B cell (primary cell): ENCODE measurements at regions not wholly inside any gene's neighbourhood (a gene's known extent, or its start where the extent isn't known, plus 50 kb on each side); places are given as distances from the start of the nearest gene placed in this dataset.

ENCODE experiments used
- ATAC-seq: fragments of 200-7000 bp; cut with Tn5 transposase; one replicate; pipeline ENCODE4 v1.10.0; 2021; ENCODE audit warnings: low read depth, mild to moderate bottlenecking, moderate number of reproducible peaks, moderate library complexity
- CTCF ChIA-PET: fragments of 350-600 bp; sonication (Branson Sonifier 250); formaldehyde crosslinking; loops from one replicate; lab custom pipeline; 2021; ENCODE audit warnings: antibody characterized with exemption, inconsistent platforms; lab: Charles Lee
- POLR2A ChIA-PET: fragments of 350-600 bp; sonication (Branson Sonifier 250); formaldehyde crosslinking; loops from one replicate; lab custom pipeline; 2021; ENCODE audit warnings: antibody characterized with exemption; lab: Charles Lee
- DNase-seq: peaks from one replicate; pipeline ENCODE4 v3.0.0; 2013
- H2AFZ ChIP-seq: 2 replicates; pipeline ENCODE4 v1.6.1; 2012; ENCODE audit warnings: mild to moderate bottlenecking, low read depth, low read length; ENCODE audit not compliant: insufficient read depth, poor library complexity, severe bottlenecking
- H3K27ac ChIP-seq, 2 donors: 1 replicate in 1 of 2; 2 replicates in 1 of 2; pipeline ENCODE4 v1.5.1; 2012 to 2013; ENCODE audit warnings: low read length in 2 of 2, mild to moderate bottlenecking in 2 of 2, moderate library complexity in 1 of 2
- H3K27me3 ChIP-seq, 4 experiments: fragments of 200-600 bp in 1 of 4; sonication (generic) in 1 of 4; replicated peaks in 1 of 4; 1 replicate in 2 of 4; 2 replicates in 2 of 4; pipeline versions ENCODE4 v1.6.1 to v1.7.0; 2013 to 2016; ENCODE audit warnings: low read length in 3 of 4, mild to moderate bottlenecking in 2 of 4, mixed read lengths in 1 of 4, moderate library complexity in 1 of 4; ENCODE audit not compliant: insufficient read depth in 4 of 4, control insufficient read depth in 3 of 4; ENCODE audit errors: control extremely low read depth in 1 of 4
- H3K36me3 ChIP-seq, 2 experiments: replicated peaks in 1 of 2; 1 replicate in 1 of 2; 2 replicates in 1 of 2; pipeline versions ENCODE4 v1.6.1 to v1.7.1; 2013; ENCODE audit warnings: low read length in 1 of 2; ENCODE audit not compliant: insufficient read depth in 2 of 2, control insufficient read depth in 1 of 2; ENCODE audit errors: control extremely low read depth in 1 of 2, extremely low read depth in 1 of 2
- H3K4me1 ChIP-seq, 2 donors: fragments of 200-600 bp in 1 of 2; sonication (generic) in 1 of 2; 1 replicate in 1 of 2; 2 replicates in 1 of 2; pipeline versions ENCODE4 v1.5.1 to v1.6.1; 2013 to 2017; ENCODE audit warnings: low read length in 2 of 2; ENCODE audit not compliant: control insufficient read depth in 2 of 2, insufficient read depth in 2 of 2
- H3K4me2 ChIP-seq: replicated peaks from 2 replicates; pipeline ENCODE3; 2012; ENCODE audit warnings: mild to moderate bottlenecking, low read depth, low read length; ENCODE audit not compliant: poor library complexity, severe bottlenecking
- H3K4me3 ChIP-seq, 5 experiments: fragments of 200-600 bp in 1 of 5; sonication (generic) in 1 of 5; 1 replicate in 3 of 5; 2 replicates in 2 of 5; pipeline versions ENCODE4 v1.5.1 to v1.7.0; 2011 to 2016; ENCODE audit warnings: low read length in 4 of 5, mild to moderate bottlenecking in 4 of 5, low read depth in 2 of 5, control low read depth in 1 of 5, moderate library complexity in 1 of 5; ENCODE audit not compliant: insufficient read depth in 1 of 5; ENCODE audit errors: control extremely low read depth in 1 of 5, extremely low read depth in 1 of 5
- H3K79me2 ChIP-seq: fragments of 200-600 bp; sonication (generic); one replicate; pipeline ENCODE4 v1.6.0; 2016; ENCODE audit warnings: low read length; ENCODE audit not compliant: control insufficient read depth, insufficient read depth
- H3K9ac ChIP-seq: fragments of 200-600 bp; sonication (generic); 2 replicates; pipeline ENCODE4 v1.6.1; 2017; ENCODE audit warnings: mild to moderate bottlenecking, low read length, moderate library complexity
- H3K9me3 ChIP-seq, 3 donors: one replicate each; pipeline versions ENCODE4 v1.6.1 to v1.7.1; 2013; ENCODE audit warnings: low read length in 2 of 3; ENCODE audit not compliant: control insufficient read depth in 2 of 3, insufficient read depth in 1 of 3; ENCODE audit errors: control extremely low read depth in 1 of 3
- H4K20me1 ChIP-seq: 2 replicates; pipeline ENCODE4 v1.6.0; 2012; ENCODE audit warnings: mild to moderate bottlenecking, low read length; ENCODE audit not compliant: insufficient read depth, control insufficient read depth, poor library complexity, severe bottlenecking
- H3K27ac Mint-ChIP-seq: one replicate; pipeline ENCODE4 v1.8.0; 2021; ENCODE audit warnings: mixed read lengths
- H3K27me3 Mint-ChIP-seq: one replicate; pipeline ENCODE4 v1.8.0; 2021; ENCODE audit warnings: mixed read lengths
- H3K4me1 Mint-ChIP-seq: one replicate; pipeline ENCODE4 v1.8.0; 2021; ENCODE audit warnings: mixed read lengths
- H3K4me3 Mint-ChIP-seq: one replicate; pipeline ENCODE4 v1.8.0; 2021; ENCODE audit warnings: mixed read lengths
- H3K9me3 Mint-ChIP-seq: one replicate; pipeline ENCODE4 v1.8.0; 2022; ENCODE audit warnings: mixed read lengths; ENCODE audit not compliant: insufficient read depth
- CTCF ChIP-seq: fragments of 200-600 bp; IDR thresholded peaks from one replicate; pipeline ENCODE4 v1.8.0; 2022; ENCODE audit warnings: antibody characterized with exemption, mild to moderate bottlenecking
- EZH2 ChIP-seq: IDR thresholded peaks from 2 replicates; pipeline ENCODE4 v1.6.1; 2012; ENCODE audit warnings: borderline replicate concordance, low read depth, mild to moderate bottlenecking, moderate library complexity, low read length; ENCODE audit not compliant: insufficient read depth, poor library complexity, severe bottlenecking
- WGBS: methylation state at CpG from one replicate; pipeline ENCODE4 v1.1.5; 2013; ENCODE audit warnings: missing lambda C conversion rate; ENCODE audit not compliant: insufficient coverage; 5-methylcytosine and 5-hydroxymethylcytosine counted together
- intact Hi-C: fragments of 100-400 bp; cut with micrococcal nuclease; formaldehyde crosslinking; loops from one replicate; pipeline ENCODE4 v1.10.0; 2022

GRCh38 chr13:53105477-53105876 is 76.9 kb downstream of the OLFM4 start:
- ChIA-PET POLR2A (no interaction called here), CTCF (no interaction called here)
- Histone ChIP-seq H3K79me2 (no peaks in the 10 kb centered on the region), H3K4me3 (no peak overlapping the region), H4K20me1 (no peaks in the 10 kb centered on the region), H3K27ac (no peak overlapping the region), H3K9ac (no peak overlapping the region), H2AFZ (no peak overlapping the region), H3K9me3 (no peaks in the 10 kb centered on the region), H3K36me3 (no peaks in the 10 kb centered on the region), H3K27me3 (no peaks in the 10 kb centered on the region), H3K4me1 (no peaks in the 10 kb centered on the region), H3K4me2 (no peak overlapping the region)
- TF ChIP-seq CTCF (no peak), EZH2 (no peak)
- H3K4me1 Mint-ChIP-seq, result no peaks in the 10 kb centered on the region
- H3K9me3 Mint-ChIP-seq, result no peaks in the 10 kb centered on the region
- no peak overlapping the region for H3K4me3 Mint-ChIP-seq
- ATAC-seq (no peak), DNase-seq (no peak)
- no peaks in the 10 kb centered on the region for H3K27me3 Mint-ChIP-seq
- 83% methylated on average over 1 of the region's 3 CpGs for WGBS
- H3K27ac Mint-ChIP-seq, result no peak overlapping the region
- intact Hi-C loops, result no loop called here

- Histone ChIP-seq H3K9ac (no peak overlapping the region), H3K36me3 (no peaks in the 10 kb centered on the region), H3K27ac (no peak overlapping the region), H4K20me1 (no peaks in the 10 kb centered on the region), H3K4me3 (no peak overlapping the region), H3K4me2 (no peak overlapping the region), H3K4me1 (no peaks in the 10 kb centered on the region), H3K9me3 (no peaks in the 10 kb centered on the region), H2AFZ (no peak overlapping the region), H3K79me2 (no peaks in the 10 kb centered on the region), H3K27me3 (no peaks in the 10 kb centered on the region)
- ChIA-PET CTCF (no interaction called here), POLR2A (no interaction called here)
- H3K4me1 Mint-ChIP-seq, result no peaks in the 10 kb centered on the region
- no peaks in the 10 kb centered on the region for H3K9me3 Mint-ChIP-seq
- H3K27ac Mint-ChIP-seq, result no peak overlapping the region
- no peak overlapping the region for H3K4me3 Mint-ChIP-seq
- intact Hi-C loops, result no loop called here
- no peak for ATAC-seq
- WGBS, result no CpG with 5 or more reads among the region's 3 CpGs
- no peak for TF ChIP-seq EZH2
- H3K27me3 Mint-ChIP-seq, result no peaks in the 10 kb centered on the region
- DNase-seq, result no peak
Observed at GRCh38 chr13:53105890-53106289, 77.3 kb downstream of the OLFM4 start.
